ENCODE measurements at regions not wholly inside any gene's neighbourhood (a gene's known extent, or its start where the extent isn't known, plus 50 kb on each side); places are given as distances from the start of the nearest gene placed in this dataset.

GRCh38 chr12:89848732-89849131, 140.1 kb upstream of the ATP2B1 start:
- CTCF ChIA-PET: interaction anchor here (0.5 kb wide), 1 partner anchor 412 kb away, joined by 3 read pairs; no protein-coding TSS in a partner anchor
- DNase-seq (ENCODE audit: low spot score): no peak
- POLR2A ChIA-PET (ENCODE audit: low non-redundant PET): no interaction called here
- no peak overlapping the region for H3K27ac ChIP-seq
- TF ChIP-seq, protein P1, sequence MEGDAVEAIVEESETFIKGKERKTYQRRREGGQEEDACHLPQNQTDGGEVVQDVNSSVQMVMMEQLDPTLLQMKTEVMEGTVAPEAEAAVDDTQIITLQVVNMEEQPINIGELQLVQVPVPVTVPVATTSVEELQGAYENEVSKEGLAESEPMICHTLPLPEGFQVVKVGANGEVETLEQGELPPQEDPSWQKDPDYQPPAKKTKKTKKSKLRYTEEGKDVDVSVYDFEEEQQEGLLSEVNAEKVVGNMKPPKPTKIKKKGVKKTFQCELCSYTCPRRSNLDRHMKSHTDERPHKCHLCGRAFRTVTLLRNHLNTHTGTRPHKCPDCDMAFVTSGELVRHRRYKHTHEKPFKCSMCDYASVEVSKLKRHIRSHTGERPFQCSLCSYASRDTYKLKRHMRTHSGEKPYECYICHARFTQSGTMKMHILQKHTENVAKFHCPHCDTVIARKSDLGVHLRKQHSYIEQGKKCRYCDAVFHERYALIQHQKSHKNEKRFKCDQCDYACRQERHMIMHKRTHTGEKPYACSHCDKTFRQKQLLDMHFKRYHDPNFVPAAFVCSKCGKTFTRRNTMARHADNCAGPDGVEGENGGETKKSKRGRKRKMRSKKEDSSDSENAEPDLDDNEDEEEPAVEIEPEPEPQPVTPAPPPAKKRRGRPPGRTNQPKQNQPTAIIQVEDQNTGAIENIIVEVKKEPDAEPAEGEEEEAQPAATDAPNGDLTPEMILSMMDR (conservative IDR thresholded peaks at IDR 0.05; ENCODE audit: low read depth): no peak

GRCh38 chr12:89846473-89847055, 137.9 kb upstream of the ATP2B1 start:
- no peak overlapping the region for H3K27ac ChIP-seq
- CTCF ChIA-PET: no interaction called here
- POLR2A ChIA-PET (ENCODE audit: low non-redundant PET): no interaction called here
- no peak for DNase-seq (ENCODE audit: low spot score)
- TF ChIP-seq, protein P1 (conservative IDR thresholded peaks at IDR 0.05; ENCODE audit: low read depth): no peak

DNA sequence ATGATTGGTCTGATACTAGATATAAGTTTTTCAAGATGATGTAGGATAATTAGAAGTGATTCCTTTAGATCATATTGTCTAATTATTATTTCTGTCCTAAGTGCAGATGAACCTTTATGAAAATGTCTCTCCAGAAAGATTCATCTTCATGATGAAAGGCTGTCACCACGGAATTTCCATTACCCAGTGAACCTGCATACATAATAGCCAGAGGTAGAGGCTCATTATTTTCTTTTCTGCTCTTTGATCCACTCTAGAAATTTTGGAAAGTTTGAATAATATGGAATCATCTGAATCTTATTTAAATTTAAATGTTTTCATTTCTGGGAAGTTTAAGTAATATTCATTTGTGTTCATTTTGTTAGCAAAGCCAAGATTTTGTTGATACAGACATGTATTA, 137.1 kb upstream of the ATP2B1 start:
- TF ChIP-seq, protein P1 (conservative IDR thresholded peaks at IDR 0.05; ENCODE audit: low read depth): no peak
- DNase-seq (ENCODE audit: low spot score): no peak
- no peak overlapping the region for H3K27ac ChIP-seq
- CTCF ChIA-PET: no interaction called here
- POLR2A ChIA-PET (ENCODE audit: low non-redundant PET): no interaction called here

GRCh38 chr12:89845366-89845765, 136.7 kb upstream of the ATP2B1 start:
- TF ChIP-seq, protein P1 (conservative IDR thresholded peaks at IDR 0.05; ENCODE audit: low read depth): no peak
- POLR2A ChIA-PET (ENCODE audit: low non-redundant PET): no interaction called here
- CTCF ChIA-PET: no interaction called here
- no peak overlapping the region for H3K27ac ChIP-seq
- no peak for DNase-seq (ENCODE audit: low spot score)

GRCh38 chr12:89844539-89844938, 135.9 kb upstream of the ATP2B1 start:
- TF ChIP-seq, protein P1 (conservative IDR thresholded peaks at IDR 0.05; ENCODE audit: low read depth): no peak
- H3K27ac ChIP-seq: no peak overlapping the region
- POLR2A ChIA-PET (ENCODE audit: low non-redundant PET): no interaction called here
- DNase-seq (ENCODE audit: low spot score): no peak
- CTCF ChIA-PET: no interaction called here

DNA sequence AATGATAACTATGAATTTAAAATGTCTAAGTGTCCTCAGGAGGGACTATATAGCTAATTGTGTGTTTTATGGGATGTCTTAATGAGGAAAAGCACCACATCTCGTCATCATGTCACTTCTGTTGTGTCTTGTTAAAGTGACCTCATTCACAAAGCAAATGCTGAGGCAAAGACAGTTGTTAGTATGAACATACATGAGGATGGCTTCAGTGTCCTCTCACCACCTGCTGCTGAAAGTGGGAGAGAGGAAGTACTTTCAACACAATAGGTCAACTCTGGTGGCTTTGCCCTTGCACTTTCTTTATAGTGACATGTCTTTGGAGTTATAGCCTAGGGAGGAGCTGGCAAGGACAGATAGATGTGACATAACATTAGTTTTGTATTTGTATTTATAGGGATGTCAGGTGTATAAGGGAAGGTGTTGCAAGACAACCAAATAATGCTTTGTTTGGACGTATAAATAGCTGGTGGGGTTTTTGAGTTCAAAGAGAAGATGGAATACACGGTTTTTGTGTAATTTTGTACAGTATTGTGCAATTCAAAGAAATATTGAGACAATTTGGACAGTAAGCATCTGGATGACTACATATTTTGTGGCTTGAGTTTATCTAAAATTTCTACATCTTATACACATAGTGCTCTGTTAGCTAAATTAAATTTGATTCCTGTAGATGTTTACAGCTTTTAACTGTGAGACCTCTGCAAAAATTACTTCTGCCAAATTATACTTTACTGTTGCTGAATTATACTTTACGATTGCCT, 131.7 kb upstream of the ATP2B1 start:
- no peak overlapping the region for H3K27ac ChIP-seq
- CTCF ChIA-PET: no interaction called here
- TF ChIP-seq, protein P1 (conservative IDR thresholded peaks at IDR 0.05; ENCODE audit: low read depth): no peak
- DNase-seq (ENCODE audit: low spot score): no peak
- POLR2A ChIA-PET (ENCODE audit: low non-redundant PET): no interaction called here
